Mammary epithelial cell (primary cell): ENCODE measurements at regions not wholly inside any gene's neighbourhood (a gene's known extent, or its start where the extent isn't known, plus 50 kb on each side); places are given as distances from the start of the nearest gene placed in this dataset.

Source experiments
- EZH2 ChIP-seq: IDR thresholded peaks from 2 replicates; pipeline ENCODE4 v1.6.1; 2012; ENCODE audit warnings: low read length, inconsistent platforms, borderline replicate concordance
- TF ChIP-seq, protein P1 (sequence below), 2 donors: IDR thresholded peaks in 1 of 2; conservative IDR thresholded peaks in 1 of 2; 2 replicates each; pipeline ENCODE4 v1.5.1; 2011 to 2012; ENCODE audit warnings: inconsistent platforms in 2 of 2, low read length in 2 of 2, mild to moderate bottlenecking in 2 of 2, control low read depth in 1 of 2, low read depth in 1 of 2; ENCODE audit not compliant: insufficient read depth in 1 of 2; ENCODE audit errors: extremely low read depth in 1 of 2

DNA sequence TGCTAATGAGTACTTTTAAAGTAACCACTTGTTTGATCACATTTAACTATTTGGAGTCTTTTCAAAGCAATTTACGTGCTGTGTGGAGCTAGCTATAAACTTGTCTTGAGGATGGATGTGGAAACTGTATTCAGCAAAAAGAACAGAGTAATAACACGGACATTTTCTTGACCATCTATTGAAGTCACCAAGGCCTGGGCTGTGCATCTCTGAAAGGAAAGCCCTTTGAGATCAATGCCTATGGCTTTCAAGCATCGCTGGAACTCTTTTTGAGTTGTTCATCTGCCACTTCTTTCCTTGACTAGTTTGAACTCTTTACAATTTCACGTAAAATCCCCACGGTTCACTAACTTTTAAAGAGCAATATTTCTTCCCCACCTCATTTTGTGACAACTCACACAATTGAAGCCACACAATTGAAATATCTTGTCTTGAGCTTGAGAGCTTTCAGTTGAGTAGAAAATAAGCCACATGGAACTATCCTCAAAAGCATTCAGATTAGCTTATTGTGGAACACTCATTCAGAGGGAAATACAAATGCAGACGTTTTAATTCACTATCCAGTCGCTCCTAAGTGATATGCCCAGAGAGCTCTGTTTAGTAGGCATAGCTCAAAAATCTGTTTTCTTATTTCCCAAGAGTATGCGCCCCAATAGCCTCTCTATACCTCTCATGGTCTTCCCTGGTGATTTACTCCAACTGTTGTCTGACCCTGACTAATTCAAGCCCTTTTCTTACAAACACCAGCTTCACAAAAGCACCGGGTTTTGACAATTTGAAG is 134.9 kb upstream of the SLITRK2 start:
- TF ChIP-seq, protein P1, sequence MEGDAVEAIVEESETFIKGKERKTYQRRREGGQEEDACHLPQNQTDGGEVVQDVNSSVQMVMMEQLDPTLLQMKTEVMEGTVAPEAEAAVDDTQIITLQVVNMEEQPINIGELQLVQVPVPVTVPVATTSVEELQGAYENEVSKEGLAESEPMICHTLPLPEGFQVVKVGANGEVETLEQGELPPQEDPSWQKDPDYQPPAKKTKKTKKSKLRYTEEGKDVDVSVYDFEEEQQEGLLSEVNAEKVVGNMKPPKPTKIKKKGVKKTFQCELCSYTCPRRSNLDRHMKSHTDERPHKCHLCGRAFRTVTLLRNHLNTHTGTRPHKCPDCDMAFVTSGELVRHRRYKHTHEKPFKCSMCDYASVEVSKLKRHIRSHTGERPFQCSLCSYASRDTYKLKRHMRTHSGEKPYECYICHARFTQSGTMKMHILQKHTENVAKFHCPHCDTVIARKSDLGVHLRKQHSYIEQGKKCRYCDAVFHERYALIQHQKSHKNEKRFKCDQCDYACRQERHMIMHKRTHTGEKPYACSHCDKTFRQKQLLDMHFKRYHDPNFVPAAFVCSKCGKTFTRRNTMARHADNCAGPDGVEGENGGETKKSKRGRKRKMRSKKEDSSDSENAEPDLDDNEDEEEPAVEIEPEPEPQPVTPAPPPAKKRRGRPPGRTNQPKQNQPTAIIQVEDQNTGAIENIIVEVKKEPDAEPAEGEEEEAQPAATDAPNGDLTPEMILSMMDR (conservative IDR thresholded peaks at IDR 0.05 in 1 of 2, IDR thresholded peaks at IDR 0.05 in 1 of 2; ENCODE audit: extremely low read depth in 1 of 2, insufficient read depth in 1 of 2, low read depth in 1 of 2, low read length in 2 of 2) = no peak
- no peak for TF ChIP-seq EZH2
